ENCODE measurements at regions not wholly inside any gene's neighbourhood (a gene's known extent, or its start where the extent isn't known, plus 50 kb on each side); places are given as distances from the start of the nearest gene placed in this dataset.

DNA sequence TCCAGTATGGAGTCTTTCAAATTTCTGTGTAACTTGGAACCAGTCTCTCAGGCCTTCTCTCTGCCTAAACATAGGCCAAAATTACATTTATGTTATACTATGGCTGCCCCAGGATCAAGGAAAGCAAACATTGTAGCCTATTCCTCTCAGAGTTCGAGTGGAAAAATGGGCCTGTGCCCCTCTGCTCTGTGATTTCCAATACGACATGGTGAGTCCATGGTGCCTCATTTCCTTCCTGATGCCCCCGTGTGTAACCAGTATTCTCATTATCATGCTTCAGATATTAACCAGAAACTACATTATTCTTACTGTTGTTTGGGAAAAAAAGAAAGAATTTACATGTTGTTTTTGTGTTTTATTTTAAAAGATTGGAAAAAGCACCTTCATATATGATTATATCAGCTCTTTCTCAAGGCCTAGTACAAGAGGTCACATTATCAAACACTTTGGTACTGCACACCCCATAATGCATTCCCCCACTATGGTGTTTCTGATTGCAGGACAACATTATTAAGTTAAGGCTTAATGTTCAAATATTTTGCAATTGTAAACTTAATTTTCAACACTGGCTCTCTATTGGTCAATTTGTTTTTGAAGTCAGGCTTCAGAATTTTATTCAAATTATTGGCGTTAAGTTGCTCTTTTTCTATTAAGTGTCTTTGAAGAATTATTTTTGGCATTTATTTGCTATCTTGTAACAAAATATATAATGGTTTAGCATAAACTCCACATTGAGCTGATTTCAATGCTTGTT is 151.8 kb upstream of the SLC27A6 start:
- Histone ChIP-seq H3K9me3 (ENCODE audit: insufficient read depth, low read depth, low read length) (peaks cover 5% of the 10 kb centered on the region), H3K27ac (ENCODE audit: low read length) (no peak overlapping the region), H3K36me3 (ENCODE audit: insufficient read depth, low read depth, low read length) (no peaks in the 10 kb centered on the region), H3K9ac (ENCODE audit: low read depth, low read length) (no peak overlapping the region), H3K4me3 (ENCODE audit: low read length) (no peak overlapping the region), H3K4me1 (ENCODE audit: insufficient read depth, low read length) (peaks cover 4% of the 10 kb centered on the region; the same call in 1 of the 2 replicates), H3K27me3 (ENCODE audit: insufficient read depth, low read length) (no peaks in the 10 kb centered on the region)

DNA sequence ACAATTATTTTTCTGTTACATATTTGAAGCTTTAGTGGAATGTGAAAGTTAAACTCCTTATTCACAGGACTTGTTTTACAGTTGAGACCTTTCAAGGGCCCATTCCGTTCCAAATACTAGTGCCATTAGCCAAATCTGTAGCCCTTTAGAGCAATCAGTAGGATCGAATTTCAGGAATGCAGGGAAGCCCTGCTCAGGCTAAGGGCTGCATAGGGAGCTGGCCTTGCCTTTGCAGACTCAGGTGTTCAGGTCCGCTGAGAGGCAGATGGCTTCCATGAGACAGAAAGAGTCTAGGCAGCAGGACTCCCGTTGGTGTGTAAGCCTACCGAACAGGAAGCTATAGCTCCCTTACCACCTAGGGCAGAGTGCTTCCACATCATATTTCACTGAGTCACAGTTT is 150.1 kb upstream of the SLC27A6 start:
- Histone ChIP-seq H3K4me1 (ENCODE audit: insufficient read depth, low read length) (peaks cover 4% of the 10 kb centered on the region; the same call in 1 of the 2 replicates), H3K4me3 (ENCODE audit: low read length) (no peak overlapping the region), H3K27me3 (ENCODE audit: insufficient read depth, low read length) (no peaks in the 10 kb centered on the region), H3K9me3 (ENCODE audit: insufficient read depth, low read depth, low read length) (peaks cover 5% of the 10 kb centered on the region), H3K36me3 (ENCODE audit: insufficient read depth, low read depth, low read length) (no peaks in the 10 kb centered on the region), H3K9ac (ENCODE audit: low read depth, low read length) (no peak overlapping the region), H3K27ac (ENCODE audit: low read length) (no peak overlapping the region)

DNA sequence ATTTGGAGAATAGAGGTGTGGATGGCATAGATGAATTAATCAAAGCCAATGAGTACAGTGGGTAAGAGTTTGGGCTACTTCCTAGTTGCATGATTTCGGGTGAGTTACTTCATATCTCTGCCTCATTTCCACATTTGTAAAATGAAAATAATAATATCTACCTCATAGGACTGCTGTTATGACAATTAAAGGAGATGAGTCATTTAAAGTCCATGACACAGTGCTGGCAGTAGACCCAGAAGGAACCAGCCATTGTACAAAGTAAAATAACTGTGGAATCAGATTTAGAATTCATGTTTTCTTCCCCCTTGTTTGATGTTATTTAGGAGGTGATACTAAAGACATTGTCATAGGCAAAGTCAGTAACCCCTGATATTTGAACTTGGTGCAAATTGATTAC is 139.5 kb upstream of the SLC27A6 start:
- H3K36me3 ChIP-seq (ENCODE audit: insufficient read depth, low read depth, low read length): no peaks in the 10 kb centered on the region
- H3K27me3 ChIP-seq (ENCODE audit: insufficient read depth, low read length): no peaks in the 10 kb centered on the region
- H3K27ac ChIP-seq (ENCODE audit: low read length): no peak overlapping the region
- no peaks in the 10 kb centered on the region; the same call in 1 of the 2 replicates for H3K4me1 ChIP-seq (ENCODE audit: insufficient read depth, low read length)
- no peak overlapping the region for H3K4me3 ChIP-seq (ENCODE audit: low read length)
- no peak overlapping the region for H3K9ac ChIP-seq (ENCODE audit: low read depth, low read length)
- no peaks in the 10 kb centered on the region for H3K9me3 ChIP-seq (ENCODE audit: insufficient read depth, low read depth, low read length)

DNA sequence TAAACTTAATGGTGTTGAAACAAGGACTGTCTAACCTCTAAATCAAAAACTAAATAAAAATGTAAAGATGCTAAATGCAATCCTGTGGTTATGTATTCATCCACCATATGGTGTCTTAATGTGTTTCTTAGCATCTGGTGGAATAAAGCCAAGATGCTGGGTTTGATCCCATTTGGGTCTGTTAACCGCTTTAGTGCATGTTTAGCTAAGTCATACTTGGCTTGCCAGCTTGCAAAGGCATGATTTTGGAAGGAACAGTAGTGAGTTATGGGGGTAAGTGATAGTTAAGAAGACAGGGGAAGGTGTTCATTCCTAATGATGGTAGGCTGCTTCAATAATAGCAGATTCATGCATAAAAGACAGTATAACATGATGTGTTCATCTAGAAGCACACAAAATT is 139.0 kb upstream of the SLC27A6 start:
- Histone ChIP-seq H3K9me3 (ENCODE audit: insufficient read depth, low read depth, low read length) (no peaks in the 10 kb centered on the region), H3K4me3 (ENCODE audit: low read length) (no peak overlapping the region), H3K36me3 (ENCODE audit: insufficient read depth, low read depth, low read length) (no peaks in the 10 kb centered on the region), H3K9ac (ENCODE audit: low read depth, low read length) (no peak overlapping the region), H3K4me1 (ENCODE audit: insufficient read depth, low read length) (no peaks in the 10 kb centered on the region; the same call in 1 of the 2 replicates), H3K27ac (ENCODE audit: low read length) (no peak overlapping the region), H3K27me3 (ENCODE audit: insufficient read depth, low read length) (no peaks in the 10 kb centered on the region)

DNA sequence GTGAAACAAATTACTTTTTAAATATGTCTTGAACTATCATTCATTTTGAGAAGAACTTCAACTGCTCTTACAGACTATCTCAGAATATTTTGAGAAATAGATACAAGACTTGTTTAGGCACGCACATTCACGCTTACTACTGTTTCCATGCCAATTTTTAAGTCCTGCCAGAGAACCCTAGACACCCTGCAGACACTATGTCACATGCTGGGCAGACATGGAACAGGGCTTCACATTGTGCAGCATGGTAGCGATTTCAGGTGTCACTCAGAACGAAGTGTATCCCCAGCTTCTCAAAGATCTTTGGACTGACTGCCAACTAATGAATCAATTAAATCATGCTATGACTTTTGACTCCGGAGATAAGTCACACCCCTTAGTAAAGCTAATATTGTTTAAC is 128.7 kb upstream of the SLC27A6 start:
- H3K4me3 ChIP-seq (ENCODE audit: low read length): no peak overlapping the region
- no peak overlapping the region for H3K27ac ChIP-seq (ENCODE audit: low read length)
- H3K36me3 ChIP-seq (ENCODE audit: insufficient read depth, low read depth, low read length): no peaks in the 10 kb centered on the region
- no peaks in the 10 kb centered on the region for H3K27me3 ChIP-seq (ENCODE audit: insufficient read depth, low read length)
- H3K4me1 ChIP-seq (ENCODE audit: insufficient read depth, low read length): no peaks in the 10 kb centered on the region
- H3K9me3 ChIP-seq (ENCODE audit: insufficient read depth, low read depth, low read length): 0 out of 2 replicates have a peak, but pooled peaks cover 6% of the 10 kb centered on the region
- H3K9ac ChIP-seq (ENCODE audit: low read depth, low read length): no peak overlapping the region

DNA sequence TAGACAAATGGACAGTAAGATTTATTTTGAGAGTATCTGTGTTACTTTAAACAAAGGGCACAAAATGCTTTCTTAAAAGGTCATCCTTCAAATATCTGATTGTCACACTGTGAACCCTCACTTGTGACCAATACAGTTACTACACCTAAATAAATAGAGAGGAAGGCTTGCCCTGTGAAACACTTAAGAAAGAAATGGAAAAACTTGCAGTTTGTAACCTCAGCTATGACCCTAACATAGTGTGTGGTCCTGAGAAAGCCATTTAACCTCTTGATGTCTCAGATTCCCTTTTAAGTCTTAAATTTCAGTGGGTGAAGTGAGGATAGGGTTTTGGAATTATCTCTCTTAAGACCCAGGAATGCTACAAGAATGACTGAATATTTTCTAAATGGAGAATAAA is 126.7 kb upstream of the SLC27A6 start:
- Histone ChIP-seq H3K4me3 (ENCODE audit: low read length) (no peak overlapping the region), H3K9ac (ENCODE audit: low read depth, low read length) (no peak overlapping the region), H3K9me3 (ENCODE audit: insufficient read depth, low read depth, low read length) (no peaks in the 10 kb centered on the region), H3K27ac (ENCODE audit: low read length) (no peak overlapping the region), H3K4me1 (ENCODE audit: insufficient read depth, low read length) (no peaks in the 10 kb centered on the region), H3K27me3 (ENCODE audit: insufficient read depth, low read length) (no peaks in the 10 kb centered on the region), H3K36me3 (ENCODE audit: insufficient read depth, low read depth, low read length) (no peaks in the 10 kb centered on the region)

DNA sequence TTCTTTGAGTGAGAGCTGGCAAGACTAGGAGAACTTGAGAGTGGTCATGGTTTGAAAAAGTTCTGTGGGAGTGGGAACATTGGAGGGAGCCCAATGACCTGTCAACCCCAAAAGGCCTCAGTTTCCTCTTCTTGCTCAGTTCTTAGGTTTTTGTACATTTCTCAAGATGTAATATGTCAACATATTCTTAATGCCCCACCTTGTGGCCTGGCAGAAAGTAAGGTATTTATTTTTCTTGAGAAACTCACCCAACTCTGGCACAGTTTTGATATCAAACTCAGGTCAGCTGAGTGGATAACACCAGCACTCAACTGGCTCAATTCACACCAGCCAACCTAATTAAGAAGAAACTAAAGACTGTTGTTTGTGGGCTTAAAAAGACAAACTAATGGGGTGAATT is 123.0 kb upstream of the SLC27A6 start:
- no peaks in the 10 kb centered on the region for H3K4me1 ChIP-seq (ENCODE audit: insufficient read depth, low read length)
- no peak overlapping the region for H3K4me3 ChIP-seq (ENCODE audit: low read length)
- no peaks in the 10 kb centered on the region for H3K27me3 ChIP-seq (ENCODE audit: insufficient read depth, low read length)
- H3K27ac ChIP-seq (ENCODE audit: low read length): no peak overlapping the region
- no peak overlapping the region for H3K9ac ChIP-seq (ENCODE audit: low read depth, low read length)
- H3K36me3 ChIP-seq (ENCODE audit: insufficient read depth, low read depth, low read length): no peaks in the 10 kb centered on the region
- H3K9me3 ChIP-seq (ENCODE audit: insufficient read depth, low read depth, low read length): no peaks in the 10 kb centered on the region

DNA sequence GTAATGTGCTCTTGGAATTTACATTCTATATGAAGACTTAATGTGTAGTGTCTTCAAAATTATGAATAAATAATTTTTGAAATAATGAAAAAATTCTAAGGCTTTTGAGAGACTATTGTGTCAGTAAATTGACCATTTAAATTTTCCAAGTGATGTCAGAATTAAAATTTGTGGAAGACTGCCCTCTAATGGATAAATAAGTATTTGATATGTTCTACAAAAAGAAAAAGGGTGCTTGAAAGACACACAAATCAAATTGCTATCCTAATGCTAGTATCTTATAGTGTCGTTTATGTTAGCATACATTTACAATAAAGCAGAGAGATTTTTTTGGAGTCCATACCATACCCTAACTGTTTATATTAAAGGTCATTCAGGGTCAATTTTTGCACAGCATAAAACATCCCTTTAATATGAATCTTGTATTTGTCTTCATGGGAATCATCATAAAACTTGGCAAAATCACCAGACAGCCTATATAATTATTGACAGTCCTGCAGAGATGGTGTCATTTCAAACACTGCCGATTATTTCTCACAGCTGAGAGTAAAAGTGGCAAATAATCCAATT is 120.8 kb upstream of the SLC27A6 start:
- H3K9ac ChIP-seq (ENCODE audit: low read depth, low read length): no peak overlapping the region
- H3K4me3 ChIP-seq (ENCODE audit: low read length): no peak overlapping the region
- no peaks in the 10 kb centered on the region for H3K4me1 ChIP-seq (ENCODE audit: insufficient read depth, low read length)
- H3K36me3 ChIP-seq (ENCODE audit: insufficient read depth, low read depth, low read length): no peaks in the 10 kb centered on the region
- H3K27ac ChIP-seq (ENCODE audit: low read length): no peak overlapping the region
- peaks cover 4% of the 10 kb centered on the region; the same call in 1 of the 2 replicates for H3K9me3 ChIP-seq (ENCODE audit: insufficient read depth, low read depth, low read length)
- H3K27me3 ChIP-seq (ENCODE audit: insufficient read depth, low read length): no peaks in the 10 kb centered on the region

DNA sequence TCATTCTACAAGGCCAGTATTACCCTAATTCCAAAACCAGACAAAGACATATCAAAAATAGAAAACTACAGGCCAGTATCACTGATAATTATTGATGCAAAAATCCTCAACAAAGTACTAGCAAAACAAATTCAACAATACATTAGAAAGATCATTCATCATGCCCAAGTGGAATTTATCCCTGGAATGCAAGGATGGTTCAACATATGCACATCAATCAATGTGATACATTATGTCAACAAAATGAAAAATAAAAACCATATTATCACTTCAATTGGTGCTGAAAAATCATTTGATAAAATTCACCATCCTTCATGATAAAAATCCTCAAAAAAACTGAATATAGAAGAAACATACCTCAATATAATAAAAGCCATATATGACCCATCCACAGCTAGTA is 115.2 kb upstream of the SLC27A6 start:
- H3K4me3 ChIP-seq (ENCODE audit: low read length): no peak overlapping the region
- no peaks in the 10 kb centered on the region for H3K27me3 ChIP-seq (ENCODE audit: insufficient read depth, low read length)
- no peaks in the 10 kb centered on the region for H3K4me1 ChIP-seq (ENCODE audit: insufficient read depth, low read length)
- no peaks in the 10 kb centered on the region for H3K36me3 ChIP-seq (ENCODE audit: insufficient read depth, low read depth, low read length)
- H3K9me3 ChIP-seq (ENCODE audit: insufficient read depth, low read depth, low read length): peaks cover 10% of the 10 kb centered on the region; the same call in 1 of the 2 replicates
- H3K27ac ChIP-seq (ENCODE audit: low read length): no peak overlapping the region
- H3K9ac ChIP-seq (ENCODE audit: low read depth, low read length): no peak overlapping the region

DNA sequence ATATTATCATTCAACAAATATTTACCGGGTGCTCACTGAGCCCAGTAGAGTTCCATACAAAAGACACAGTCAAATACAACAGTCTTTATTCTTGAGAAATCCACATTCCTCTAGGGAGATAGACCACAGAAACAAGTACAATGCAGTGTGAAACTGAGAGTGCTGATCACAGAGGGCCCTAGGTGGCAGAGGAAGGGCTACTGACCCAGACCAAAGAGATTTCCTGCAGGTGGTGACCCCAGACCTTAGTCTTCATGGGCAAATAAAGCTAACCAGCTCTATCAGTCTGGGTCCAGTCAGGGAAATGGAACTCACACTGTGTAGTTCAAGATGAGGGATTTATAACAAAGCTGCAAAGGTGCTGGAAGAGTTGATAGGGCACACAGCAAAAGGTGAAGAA is 110.4 kb upstream of the SLC27A6 start:
- no peak overlapping the region for H3K4me3 ChIP-seq (ENCODE audit: low read length)
- H3K36me3 ChIP-seq (ENCODE audit: insufficient read depth, low read depth, low read length): no peaks in the 10 kb centered on the region
- H3K4me1 ChIP-seq (ENCODE audit: insufficient read depth, low read length): no peaks in the 10 kb centered on the region
- no peak overlapping the region for H3K27ac ChIP-seq (ENCODE audit: low read length)
- H3K9ac ChIP-seq (ENCODE audit: low read depth, low read length): no peak overlapping the region
- H3K9me3 ChIP-seq (ENCODE audit: insufficient read depth, low read depth, low read length): peaks cover 1% of the 10 kb centered on the region; the same call in 1 of the 2 replicates
- no peaks in the 10 kb centered on the region for H3K27me3 ChIP-seq (ENCODE audit: insufficient read depth, low read length)

DNA sequence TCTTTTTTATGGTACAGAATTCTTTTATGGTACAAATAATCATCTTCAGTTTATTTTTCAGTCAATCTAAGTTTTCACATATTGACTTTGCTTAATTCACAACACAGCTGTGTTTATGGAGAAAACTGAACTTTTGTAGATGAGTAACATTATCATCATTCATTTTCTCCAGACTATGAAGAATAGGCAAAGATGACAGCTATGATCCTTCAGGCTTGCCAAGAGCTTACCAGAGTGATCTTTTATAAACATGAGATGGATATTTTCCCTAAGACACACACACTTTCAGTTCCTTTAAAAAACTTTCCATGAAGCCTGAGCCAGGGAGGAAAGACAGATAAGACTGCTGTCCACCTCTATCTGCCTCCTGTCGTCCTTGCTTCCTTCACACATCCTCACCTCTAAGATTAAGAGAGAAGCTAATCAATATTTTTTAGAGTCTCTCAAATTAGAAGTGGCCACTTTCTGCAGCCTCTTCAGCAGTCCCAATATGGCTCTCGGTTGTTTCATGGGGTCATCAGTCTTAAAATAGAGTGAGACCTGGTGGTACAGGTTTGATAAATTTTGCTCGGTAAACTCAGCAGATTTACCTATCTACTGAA is 108.1 kb upstream of the SLC27A6 start:
- Histone ChIP-seq H3K27me3 (ENCODE audit: insufficient read depth, low read length) (no peaks in the 10 kb centered on the region), H3K9me3 (ENCODE audit: insufficient read depth, low read depth, low read length) (no peaks in the 10 kb centered on the region), H3K36me3 (ENCODE audit: insufficient read depth, low read depth, low read length) (no peaks in the 10 kb centered on the region), H3K4me3 (ENCODE audit: low read length) (no peak overlapping the region), H3K27ac (ENCODE audit: low read length) (no peak overlapping the region), H3K4me1 (ENCODE audit: insufficient read depth, low read length) (no peaks in the 10 kb centered on the region), H3K9ac (ENCODE audit: low read depth, low read length) (no peak overlapping the region)

DNA sequence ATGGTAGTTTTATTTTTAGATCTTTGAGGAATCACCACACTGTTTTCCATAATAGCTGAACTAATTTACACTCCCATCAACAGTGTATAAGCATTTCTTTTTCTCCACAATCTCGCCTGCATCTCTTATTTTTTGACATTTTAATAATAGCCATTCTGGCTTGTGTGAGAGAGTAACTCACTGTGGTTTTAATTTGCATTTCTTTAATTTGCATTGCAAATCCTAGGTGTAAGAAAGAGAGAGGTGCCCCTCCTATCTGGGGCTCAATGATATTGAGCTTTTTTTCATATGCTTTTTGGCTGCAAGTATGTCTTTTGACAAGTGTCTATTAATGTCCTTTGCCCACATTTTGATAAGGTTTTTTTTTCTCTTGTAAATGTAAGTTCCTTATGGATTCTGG is 106.3 kb upstream of the SLC27A6 start:
- no peak overlapping the region for H3K4me3 ChIP-seq (ENCODE audit: low read length)
- H3K9ac ChIP-seq (ENCODE audit: low read depth, low read length): no peak overlapping the region
- H3K36me3 ChIP-seq (ENCODE audit: insufficient read depth, low read depth, low read length): no peaks in the 10 kb centered on the region
- H3K27me3 ChIP-seq (ENCODE audit: insufficient read depth, low read length): no peaks in the 10 kb centered on the region
- no peak overlapping the region for H3K27ac ChIP-seq (ENCODE audit: low read length)
- no peaks in the 10 kb centered on the region for H3K4me1 ChIP-seq (ENCODE audit: insufficient read depth, low read length)
- no peaks in the 10 kb centered on the region for H3K9me3 ChIP-seq (ENCODE audit: insufficient read depth, low read depth, low read length)
